ENCODE measurements at regions not wholly inside any gene's neighbourhood (a gene's known extent, or its start where the extent isn't known, plus 50 kb on each side); places are given as distances from the start of the nearest gene placed in this dataset.

GRCh38 chr10:130807721-130808120 is 503.8 kb downstream of the TCERG1L start:
- no peak for FAIRE-seq
- TF ChIP-seq POLR2A (IDR thresholded peaks at IDR 0.05; ENCODE audit: low read depth, low read length) = no peak
- TF ChIP-seq PAX5 (IDR thresholded peaks at IDR 0.05; ENCODE audit: insufficient read depth, low read length, severe bottlenecking) = no peak
- TF ChIP-seq TAF1 (IDR thresholded peaks at IDR 0.05; ENCODE audit: low read depth, low read length) = no peak
- no peak for TF ChIP-seq SPI1 (IDR thresholded peaks at IDR 0.05; ENCODE audit: low read depth, low read length)
- no peak for TF ChIP-seq POU2F2 (IDR thresholded peaks at IDR 0.05; ENCODE audit: low read depth, low read length)
- no peak for TF ChIP-seq POLR2AphosphoS5 (IDR thresholded peaks at IDR 0.05; ENCODE audit: low read depth, low read length)
- no peak for DNase-seq (ENCODE audit: insufficient read length, low spot score)

GRCh38 chr10:130808243-130808642 is 503.3 kb downstream of the TCERG1L start:
- no peak for FAIRE-seq

GRCh38 chr10:130808686-130809085 is 502.8 kb downstream of the TCERG1L start:
- no peak for TF ChIP-seq POLR2AphosphoS5 (IDR thresholded peaks at IDR 0.05; ENCODE audit: low read depth, low read length)
- TF ChIP-seq POLR2A (IDR thresholded peaks at IDR 0.05; ENCODE audit: low read depth, low read length) = no peak
- TF ChIP-seq POU2F2 (IDR thresholded peaks at IDR 0.05; ENCODE audit: low read depth, low read length) = no peak
- no peak for TF ChIP-seq TAF1 (IDR thresholded peaks at IDR 0.05; ENCODE audit: low read depth, low read length)
- TF ChIP-seq PAX5 (IDR thresholded peaks at IDR 0.05; ENCODE audit: insufficient read depth, low read length, severe bottlenecking) = no peak
- no peak for TF ChIP-seq SPI1 (IDR thresholded peaks at IDR 0.05; ENCODE audit: low read depth, low read length)
- FAIRE-seq = no peak
- no peak for DNase-seq (ENCODE audit: insufficient read length, low spot score)

More at GRCh38 chr10:130808243-130808642, 503.3 kb downstream of the TCERG1L start:
- no peak for DNase-seq (ENCODE audit: insufficient read length, low spot score)
- TF ChIP-seq POLR2A (IDR thresholded peaks at IDR 0.05; ENCODE audit: low read depth, low read length) (no peak), POU2F2 (IDR thresholded peaks at IDR 0.05; ENCODE audit: low read depth, low read length) (no peak), SPI1 (IDR thresholded peaks at IDR 0.05; ENCODE audit: low read depth, low read length) (no peak), PAX5 (IDR thresholded peaks at IDR 0.05; ENCODE audit: insufficient read depth, low read length, severe bottlenecking) (no peak), TAF1 (IDR thresholded peaks at IDR 0.05; ENCODE audit: low read depth, low read length) (no peak), POLR2AphosphoS5 (IDR thresholded peaks at IDR 0.05; ENCODE audit: low read depth, low read length) (no peak)

GRCh38 chr10:130809181-130809580 is 502.3 kb downstream of the TCERG1L start:
- TF ChIP-seq SPI1 (IDR thresholded peaks at IDR 0.05; ENCODE audit: low read depth, low read length) = no peak
- no peak for TF ChIP-seq PAX5 (IDR thresholded peaks at IDR 0.05; ENCODE audit: insufficient read depth, low read length, severe bottlenecking)
- no peak for TF ChIP-seq POU2F2 (IDR thresholded peaks at IDR 0.05; ENCODE audit: low read depth, low read length)
- no peak for TF ChIP-seq POLR2AphosphoS5 (IDR thresholded peaks at IDR 0.05; ENCODE audit: low read depth, low read length)
- no peak for TF ChIP-seq POLR2A (IDR thresholded peaks at IDR 0.05; ENCODE audit: low read depth, low read length)
- no peak for TF ChIP-seq TAF1 (IDR thresholded peaks at IDR 0.05; ENCODE audit: low read depth, low read length)
- DNase-seq (ENCODE audit: insufficient read length, low spot score) = no peak
- FAIRE-seq = no peak

- DNase-seq (ENCODE audit: insufficient read length, low spot score) (no peak), FAIRE-seq (no peak)
- TF ChIP-seq POU2F2 (IDR thresholded peaks at IDR 0.05; ENCODE audit: low read depth, low read length) (no peak), POLR2AphosphoS5 (IDR thresholded peaks at IDR 0.05; ENCODE audit: low read depth, low read length) (no peak), POLR2A (IDR thresholded peaks at IDR 0.05; ENCODE audit: low read depth, low read length) (no peak), PAX5 (IDR thresholded peaks at IDR 0.05; ENCODE audit: insufficient read depth, low read length, severe bottlenecking) (no peak), TAF1 (IDR thresholded peaks at IDR 0.05; ENCODE audit: low read depth, low read length) (no peak), SPI1 (IDR thresholded peaks at IDR 0.05; ENCODE audit: low read depth, low read length) (no peak)
These were observed 501.6 kb downstream of the TCERG1L start for GRCh38 chr10:130809761-130810515.

GRCh38 chr10:130810856-130811255 is 500.7 kb downstream of the TCERG1L start:
- no peak for DNase-seq (ENCODE audit: insufficient read length, low spot score)
- TF ChIP-seq SPI1 (IDR thresholded peaks at IDR 0.05; ENCODE audit: low read depth, low read length) (no peak), POLR2A (IDR thresholded peaks at IDR 0.05; ENCODE audit: low read depth, low read length) (no peak), PAX5 (IDR thresholded peaks at IDR 0.05; ENCODE audit: insufficient read depth, low read length, severe bottlenecking) (no peak), POU2F2 (IDR thresholded peaks at IDR 0.05; ENCODE audit: low read depth, low read length) (no peak), TAF1 (IDR thresholded peaks at IDR 0.05; ENCODE audit: low read depth, low read length) (no peak), POLR2AphosphoS5 (IDR thresholded peaks at IDR 0.05; ENCODE audit: low read depth, low read length) (no peak)
- no peak for FAIRE-seq

GRCh38 chr10:130812381-130813148 is 499.0 kb downstream of the TCERG1L start:
- TF ChIP-seq POLR2AphosphoS5 (IDR thresholded peaks at IDR 0.05; ENCODE audit: low read depth, low read length) (no peak), POU2F2 (IDR thresholded peaks at IDR 0.05; ENCODE audit: low read depth, low read length) (no peak), POLR2A (IDR thresholded peaks at IDR 0.05; ENCODE audit: low read depth, low read length) (no peak), PAX5 (IDR thresholded peaks at IDR 0.05; ENCODE audit: insufficient read depth, low read length, severe bottlenecking) (no peak)
- FAIRE-seq (no peak), DNase-seq (ENCODE audit: insufficient read length, low spot score) (no peak)

- FAIRE-seq (no peak), DNase-seq (ENCODE audit: insufficient read length, low spot score) (no peak)
- TF ChIP-seq POLR2A (IDR thresholded peaks at IDR 0.05; ENCODE audit: low read depth, low read length) (no peak), SPI1 (IDR thresholded peaks at IDR 0.05; ENCODE audit: low read depth, low read length) (no peak), PAX5 (IDR thresholded peaks at IDR 0.05; ENCODE audit: insufficient read depth, low read length, severe bottlenecking) (no peak)
These were observed 496.9 kb downstream of the TCERG1L start for GRCh38 chr10:130814610-130815009.

- FAIRE-seq (no peak), DNase-seq (ENCODE audit: insufficient read length, low spot score) (no peak)
- no peak for TF ChIP-seq POLR2A (IDR thresholded peaks at IDR 0.05; ENCODE audit: low read depth, low read length)
- no peak for TF ChIP-seq PAX5 (IDR thresholded peaks at IDR 0.05; ENCODE audit: insufficient read depth, low read length, severe bottlenecking)
- TF ChIP-seq SPI1 (IDR thresholded peaks at IDR 0.05; ENCODE audit: low read depth, low read length) = no peak
- no peak for TF ChIP-seq POLR2AphosphoS5 (IDR thresholded peaks at IDR 0.05; ENCODE audit: low read depth, low read length)
- no peak for TF ChIP-seq TAF1 (IDR thresholded peaks at IDR 0.05; ENCODE audit: low read depth, low read length)
- no peak for TF ChIP-seq POU2F2 (IDR thresholded peaks at IDR 0.05; ENCODE audit: low read depth, low read length)
These were observed 495.2 kb downstream of the TCERG1L start for GRCh38 chr10:130816116-130816901.
